DND-41 (cell line): ENCODE measurements at regions not wholly inside any gene's neighbourhood (a gene's known extent, or its start where the extent isn't known, plus 50 kb on each side); places are given as distances from the start of the nearest gene placed in this dataset.

Source experiments
- ATAC-seq: fragments of 200-7000 bp; cut with Tn5 transposase; 3 replicates; pipeline ENCODE4 v1.9.1; 2021; ENCODE audit warnings: low read depth; ENCODE audit not compliant: insufficient read depth
- DNase-seq: peaks from one replicate; pipeline ENCODE4 v3.0.0-alpha.2; 2020
- H2AFZ ChIP-seq: 2 replicates; pipeline ENCODE4 v1.6.0; 2012; ENCODE audit warnings: low read depth, low read length
- H3K27ac ChIP-seq: 2 replicates; pipeline ENCODE4 v1.5.1; 2012; ENCODE audit warnings: low read length, inconsistent platforms
- H3K27me3 ChIP-seq: fragments of 200-600 bp; sonication (generic); 2 replicates; pipeline ENCODE4 v1.6.0; 2012; ENCODE audit warnings: low read length, mild to moderate bottlenecking, inconsistent platforms; ENCODE audit not compliant: insufficient read depth, poor library complexity
- H3K36me3 ChIP-seq: 2 replicates; pipeline ENCODE4 v1.5.1; 2012; ENCODE audit warnings: low read length, inconsistent platforms; ENCODE audit not compliant: insufficient read depth
- H3K4me1 ChIP-seq: 2 replicates; pipeline ENCODE4 v1.5.1; 2012; ENCODE audit warnings: mild to moderate bottlenecking, low read length; ENCODE audit not compliant: insufficient read depth
- H3K4me2 ChIP-seq: 2 replicates; pipeline ENCODE4 v1.6.0; 2012; ENCODE audit warnings: mild to moderate bottlenecking, moderate library complexity, low read length, inconsistent platforms; ENCODE audit not compliant: insufficient read depth
- H3K4me3 ChIP-seq, 2 experiments: fragments of 200-600 bp in 1 of 2; shearing (Covaris generic) in 1 of 2; 2 replicates each; pipeline ENCODE4 v1.5.1; 2012 to 2016; ENCODE audit warnings: inconsistent platforms in 2 of 2, low read length in 2 of 2, mild to moderate bottlenecking in 2 of 2, low read depth in 1 of 2, moderate library complexity in 1 of 2
- H3K79me2 ChIP-seq: 2 replicates; pipeline ENCODE4 v1.6.0; 2012; ENCODE audit warnings: low read length, inconsistent platforms; ENCODE audit not compliant: insufficient read depth
- H3K9ac ChIP-seq: 2 replicates; pipeline ENCODE4 v1.6.0; 2012; ENCODE audit warnings: low read depth, mild to moderate bottlenecking, inconsistent platforms, low read length, moderate library complexity
- H3K9me3 ChIP-seq: 2 replicates; pipeline ENCODE4 v1.5.1; 2012; ENCODE audit warnings: low read length, moderate library complexity, mild to moderate bottlenecking, inconsistent platforms; ENCODE audit not compliant: insufficient read depth, severe bottlenecking
- H4K20me1 ChIP-seq: 2 replicates; pipeline ENCODE4 v1.6.0; 2012; ENCODE audit warnings: low read length; ENCODE audit not compliant: insufficient read depth
- EZH2 ChIP-seq: IDR thresholded peaks from 3 replicates; pipeline ENCODE4 v1.6.1; 2012; ENCODE audit warnings: borderline replicate concordance, low read depth, mild to moderate bottlenecking, moderate library complexity, low read length, inconsistent platforms; ENCODE audit not compliant: severe bottlenecking
- TF ChIP-seq, protein P1 (sequence below): IDR thresholded peaks from 2 replicates; pipeline ENCODE4 v1.5.1; 2012; ENCODE audit warnings: borderline replicate concordance, low read length, moderate library complexity, mild to moderate bottlenecking; ENCODE audit not compliant: poor library complexity, severe bottlenecking; ENCODE audit errors: extremely low read depth

DNA sequence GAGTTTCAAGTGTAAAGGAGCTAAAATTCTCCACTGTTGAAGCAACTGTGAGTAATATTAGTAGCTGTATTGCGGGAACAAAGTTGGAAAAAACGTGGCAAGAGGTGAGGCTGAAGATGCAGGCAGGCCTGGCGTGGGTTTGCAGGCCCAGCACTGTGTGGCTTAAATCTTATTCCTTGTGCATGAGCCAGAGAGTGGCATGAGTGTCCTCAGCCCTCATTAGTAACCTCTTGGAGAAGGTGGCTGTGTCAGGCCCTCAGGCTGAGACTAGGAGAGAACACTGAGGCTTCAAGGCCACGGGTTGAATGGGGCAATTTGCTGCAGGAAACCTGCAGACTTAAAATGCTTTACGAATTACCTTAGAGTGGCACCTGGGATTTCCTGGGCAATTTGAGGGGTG lies 372.7 kb upstream of the CITED2 start:
- H3K4me1 ChIP-seq = no peaks in the 10 kb centered on the region
- H3K27me3 ChIP-seq = no peaks in the 10 kb centered on the region
- H2AFZ ChIP-seq = no peak overlapping the region
- H3K9ac ChIP-seq = no peak overlapping the region
- DNase-seq (no peak), ATAC-seq (no peak)
- no peak overlapping the region for H3K27ac ChIP-seq
- no peaks in the 10 kb centered on the region for H3K9me3 ChIP-seq
- H3K4me2 ChIP-seq = no peak overlapping the region
- no peak overlapping the region for H3K4me3 ChIP-seq
- H3K36me3 ChIP-seq = no peaks in the 10 kb centered on the region
- TF ChIP-seq EZH2 = no peak
- TF ChIP-seq, protein P1, sequence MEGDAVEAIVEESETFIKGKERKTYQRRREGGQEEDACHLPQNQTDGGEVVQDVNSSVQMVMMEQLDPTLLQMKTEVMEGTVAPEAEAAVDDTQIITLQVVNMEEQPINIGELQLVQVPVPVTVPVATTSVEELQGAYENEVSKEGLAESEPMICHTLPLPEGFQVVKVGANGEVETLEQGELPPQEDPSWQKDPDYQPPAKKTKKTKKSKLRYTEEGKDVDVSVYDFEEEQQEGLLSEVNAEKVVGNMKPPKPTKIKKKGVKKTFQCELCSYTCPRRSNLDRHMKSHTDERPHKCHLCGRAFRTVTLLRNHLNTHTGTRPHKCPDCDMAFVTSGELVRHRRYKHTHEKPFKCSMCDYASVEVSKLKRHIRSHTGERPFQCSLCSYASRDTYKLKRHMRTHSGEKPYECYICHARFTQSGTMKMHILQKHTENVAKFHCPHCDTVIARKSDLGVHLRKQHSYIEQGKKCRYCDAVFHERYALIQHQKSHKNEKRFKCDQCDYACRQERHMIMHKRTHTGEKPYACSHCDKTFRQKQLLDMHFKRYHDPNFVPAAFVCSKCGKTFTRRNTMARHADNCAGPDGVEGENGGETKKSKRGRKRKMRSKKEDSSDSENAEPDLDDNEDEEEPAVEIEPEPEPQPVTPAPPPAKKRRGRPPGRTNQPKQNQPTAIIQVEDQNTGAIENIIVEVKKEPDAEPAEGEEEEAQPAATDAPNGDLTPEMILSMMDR = no peak
- no peaks in the 10 kb centered on the region for H4K20me1 ChIP-seq
- H3K79me2 ChIP-seq = no peaks in the 10 kb centered on the region

DNA sequence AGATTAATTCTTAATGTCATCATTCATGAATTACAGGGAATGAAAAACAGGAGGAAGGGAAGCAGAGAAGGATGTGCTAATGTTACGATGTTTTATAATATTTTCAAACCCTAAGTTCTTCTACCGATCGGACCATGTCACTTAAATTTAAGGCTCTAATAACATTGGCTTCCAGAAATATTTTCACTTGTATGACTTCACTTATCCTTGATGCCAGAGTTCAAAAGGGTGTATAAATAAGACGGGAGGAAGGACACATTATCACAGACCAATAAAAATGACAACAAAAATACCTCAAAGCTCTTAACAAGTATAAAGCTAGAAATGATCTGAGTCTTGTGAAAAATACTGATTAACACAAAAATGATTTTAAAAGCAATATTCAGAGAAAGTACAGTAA lies 370.4 kb upstream of the CITED2 start:
- H3K27me3 ChIP-seq = no peaks in the 10 kb centered on the region
- no peaks in the 10 kb centered on the region for H3K9me3 ChIP-seq
- H3K27ac ChIP-seq = no peak overlapping the region
- no peak for ATAC-seq
- no peaks in the 10 kb centered on the region for H3K79me2 ChIP-seq
- no peaks in the 10 kb centered on the region for H3K36me3 ChIP-seq
- no peak overlapping the region for H3K9ac ChIP-seq
- no peak overlapping the region for H3K4me3 ChIP-seq
- no peak overlapping the region for H3K4me2 ChIP-seq
- no peaks in the 10 kb centered on the region for H4K20me1 ChIP-seq
- H2AFZ ChIP-seq = no peak overlapping the region
- DNase-seq = no peak
- H3K4me1 ChIP-seq = no peaks in the 10 kb centered on the region
- no peak for TF ChIP-seq EZH2
- TF ChIP-seq, protein P1 = no peak

DNA sequence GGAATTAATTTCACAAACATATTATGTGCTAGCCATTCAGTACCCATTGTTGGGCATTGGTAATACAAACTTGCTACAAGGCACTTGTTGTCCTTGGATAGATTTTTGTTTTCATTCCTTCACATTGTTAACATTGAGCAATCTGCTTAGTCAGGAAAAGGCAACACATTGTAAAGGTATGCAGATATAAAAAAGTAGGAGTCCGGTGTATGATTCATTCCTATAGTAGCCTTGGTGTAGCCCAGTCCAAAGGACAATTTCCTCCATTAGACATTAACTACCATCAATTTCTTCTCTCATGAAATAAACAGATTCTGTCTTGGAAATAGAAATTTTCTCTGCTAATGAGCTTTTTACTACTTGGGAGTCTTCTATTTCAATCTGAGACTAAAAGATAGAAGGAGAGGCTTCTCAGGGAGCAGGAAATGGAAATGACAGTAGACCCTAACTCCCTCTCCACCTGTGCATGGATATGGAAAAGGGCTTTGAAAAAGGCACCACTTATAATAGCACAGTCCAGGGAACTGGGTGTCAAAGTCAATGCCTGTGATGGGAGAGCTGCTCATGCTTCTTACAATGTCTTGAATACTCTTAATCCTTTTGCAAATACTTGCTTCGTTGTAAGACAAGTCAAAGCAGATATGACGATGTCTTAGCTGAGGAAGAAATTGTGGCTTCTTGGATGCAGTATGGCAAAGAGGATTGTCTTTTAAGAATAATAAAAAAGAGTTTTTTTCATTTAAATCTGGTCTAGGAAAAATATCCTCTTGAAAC lies 369.4 kb upstream of the CITED2 start:
- DNase-seq = no peak
- H3K9ac ChIP-seq = no peak overlapping the region
- TF ChIP-seq, protein P1 = no peak
- TF ChIP-seq EZH2 = no peak
- no peaks in the 10 kb centered on the region for H3K79me2 ChIP-seq
- no peaks in the 10 kb centered on the region for H3K4me1 ChIP-seq
- H3K27me3 ChIP-seq = no peaks in the 10 kb centered on the region
- no peaks in the 10 kb centered on the region for H3K36me3 ChIP-seq
- no peak overlapping the region for H2AFZ ChIP-seq
- no peak for ATAC-seq
- H3K4me2 ChIP-seq = no peak overlapping the region
- H3K4me3 ChIP-seq = no peak overlapping the region
- H3K9me3 ChIP-seq = no peaks in the 10 kb centered on the region
- H3K27ac ChIP-seq = no peak overlapping the region
- no peaks in the 10 kb centered on the region for H4K20me1 ChIP-seq
